GM23338 (cell line): ENCODE measurements at regions not wholly inside any gene's neighbourhood (a gene's known extent, or its start where the extent isn't known, plus 50 kb on each side); places are given as distances from the start of the nearest gene placed in this dataset.

Experiments used
- ATAC-seq: fragments of 200-7000 bp; cut with Tn5 transposase; 3 replicates; pipeline ENCODE4 v1.9.1; 2020
- DNase-seq: peaks from one replicate; pipeline ENCODE4 v3.0.0-alpha.2; 2015; ENCODE audit warnings: low spot score
- H2AFZ ChIP-seq: fragments of 200-600 bp; sonication (generic); 2 replicates; pipeline ENCODE4 v1.8.0; 2016; ENCODE audit warnings: antibody characterized with exemption, mild to moderate bottlenecking, moderate library complexity
- H3F3A ChIP-seq: fragments of 200-600 bp; sonication (generic); replicated peaks from 2 replicates; pipeline ENCODE4 v1.8.0; 2017; ENCODE audit warnings: antibody characterized with exemption, mixed run types, low read depth
- H3K27ac ChIP-seq: fragments of 200-600 bp; sonication (generic); 2 replicates; pipeline ENCODE4 v1.6.1; 2016; ENCODE audit warnings: low read depth
- H3K27me3 ChIP-seq: fragments of 200-600 bp; sonication (generic); 2 replicates; pipeline ENCODE4 v1.8.0; 2016; ENCODE audit warnings: mild to moderate bottlenecking, mixed run types, moderate library complexity; ENCODE audit not compliant: insufficient read depth
- H3K36me3 ChIP-seq: fragments of 200-600 bp; sonication (generic); 2 replicates; pipeline ENCODE4 v1.8.0; 2016; ENCODE audit warnings: mild to moderate bottlenecking; ENCODE audit not compliant: insufficient read depth
- H3K4me1 ChIP-seq: fragments of 200-600 bp; sonication (generic); 2 replicates; pipeline ENCODE4 v1.8.0; 2016; ENCODE audit warnings: mild to moderate bottlenecking, moderate library complexity; ENCODE audit not compliant: insufficient read depth
- H3K4me2 ChIP-seq: fragments of 200-600 bp; sonication (generic); 2 replicates; pipeline ENCODE4 v1.7.1; 2017; ENCODE audit warnings: mixed run types
- H3K4me3 ChIP-seq: fragments of 200-600 bp; sonication (generic); 2 replicates; pipeline ENCODE4 v1.6.1; 2016; ENCODE audit warnings: mixed run types
- H3K79me2 ChIP-seq: fragments of 200-600 bp; sonication (generic); replicated peaks from 2 replicates; pipeline ENCODE4 v1.8.0; 2017; ENCODE audit warnings: mild to moderate bottlenecking; ENCODE audit not compliant: insufficient read depth
- H3K9me2 ChIP-seq: fragments of 200-600 bp; sonication (generic); 2 replicates; pipeline ENCODE4 v1.8.0; 2017; ENCODE audit not compliant: insufficient read depth
- H4K20me1 ChIP-seq: fragments of 200-600 bp; sonication (generic); replicated peaks from 2 replicates; pipeline ENCODE4 v1.8.0; 2017; ENCODE audit warnings: mild to moderate bottlenecking; ENCODE audit not compliant: insufficient read depth
- H3K27ac Mint-ChIP-seq: 2 replicates; pipeline ENCODE4 v1.8.0; 2020; ENCODE audit warnings: inconsistent platforms, mild to moderate bottlenecking, moderate library complexity, mixed read lengths
- H3K27me3 Mint-ChIP-seq: 3 replicates; pipeline ENCODE4 v1.8.0; 2022; ENCODE audit warnings: low read depth, mild to moderate bottlenecking, moderate library complexity, mixed read lengths, inconsistent platforms; ENCODE audit not compliant: insufficient read depth, poor library complexity
- H3K36me3 Mint-ChIP-seq: 3 replicates; pipeline ENCODE4 v1.8.0; 2021; ENCODE audit warnings: low read depth, mild to moderate bottlenecking, inconsistent platforms, moderate library complexity, mixed read lengths
- H3K4me1 Mint-ChIP-seq: 3 replicates; pipeline ENCODE4 v1.8.0; 2020; ENCODE audit warnings: mild to moderate bottlenecking, inconsistent platforms, mixed read lengths
- H3K4me3 Mint-ChIP-seq: 3 replicates; pipeline ENCODE4 v1.8.0; 2021; ENCODE audit warnings: moderate library complexity, mild to moderate bottlenecking, inconsistent platforms, mixed read lengths
- H3K9me3 Mint-ChIP-seq: 3 replicates; pipeline ENCODE4 v1.8.0; 2020; ENCODE audit warnings: moderate library complexity, mild to moderate bottlenecking, inconsistent platforms, mixed read lengths
- CREB1 ChIP-seq: fragments of 250-450 bp; sonication (Bioruptor Pico); IDR thresholded peaks from 2 replicates; pipeline ENCODE4 v1.5.0; 2020; ENCODE audit warnings: low read depth, mild to moderate bottlenecking, moderate library complexity
- CTCF ChIP-seq, 2 experiments: fragments of 200-600 bp in 1 of 2; sonication (generic) in 1 of 2; conservative IDR thresholded peaks; 2 replicates each; pipeline versions ENCODE4 v1.5.1 to v1.6.1; 2016 to 2017; ENCODE audit warnings: antibody characterized with exemption in 2 of 2, low read depth in 2 of 2, mild to moderate bottlenecking in 2 of 2, moderate library complexity in 1 of 2
- EZH2 ChIP-seq: fragments of 200-600 bp; sonication (generic); IDR thresholded peaks from one replicate; pipeline ENCODE4 v1.8.0; 2017; ENCODE audit warnings: antibody characterized with exemption, mild to moderate bottlenecking, low read depth; ENCODE audit not compliant: unreplicated experiment
- EZH2phosphoT487 ChIP-seq: fragments of 200-600 bp; sonication (generic); IDR thresholded peaks from one replicate; pipeline ENCODE4 v1.8.1; 2018; ENCODE audit warnings: antibody characterized with exemption; ENCODE audit not compliant: unreplicated experiment
- JUNB ChIP-seq: IDR thresholded peaks from one replicate; pipeline ENCODE4 v1.6.1; 2016; ENCODE audit warnings: antibody characterized with exemption; ENCODE audit not compliant: unreplicated experiment
- POLR2AphosphoS5 ChIP-seq: IDR thresholded peaks from 2 replicates; pipeline ENCODE4 v1.6.1; 2016; ENCODE audit warnings: antibody characterized with exemption, low read depth
- REST ChIP-seq: IDR thresholded peaks from one replicate; pipeline ENCODE4 v1.6.1; 2018; ENCODE audit warnings: antibody characterized with exemption; ENCODE audit not compliant: unreplicated experiment
- STAT1 ChIP-seq: IDR thresholded peaks from one replicate; pipeline ENCODE4 v1.6.1; 2016; ENCODE audit warnings: antibody characterized with exemption; ENCODE audit not compliant: unreplicated experiment
- ZNF114 ChIP-seq: fragments of 250-450 bp; sonication (Bioruptor Pico); IDR thresholded peaks from 2 replicates; pipeline ENCODE4 v1.5.0; 2020; ENCODE audit warnings: mild to moderate bottlenecking, moderate library complexity
- ZNF331 ChIP-seq: fragments of 250-450 bp; sonication (Bioruptor Pico); IDR thresholded peaks from 2 replicates; pipeline ENCODE4 v1.5.0; 2020; ENCODE audit warnings: low read depth, mild to moderate bottlenecking, moderate library complexity

GRCh38 chr3:98962951-98963350, 61.5 kb upstream of the DCBLD2 start (continued):
- TF ChIP-seq CTCF (conservative IDR thresholded peaks at IDR 0.05; ENCODE audit: low read depth in 2 of 2) (no peak), EZH2phosphoT487 (no peak), POLR2AphosphoS5 (no peak), ZNF114 (no peak), EZH2 (no peak), REST (no peak), JUNB (no peak)

GRCh38 chr3:98962189-98962930, 60.9 kb upstream of the DCBLD2 start:
- Histone ChIP-seq H3K9me2 (no peaks in the 10 kb centered on the region), H3K36me3 (no peaks in the 10 kb centered on the region), H3K4me1 (no peaks in the 10 kb centered on the region), H3K4me2 (no peak overlapping the region), H3K27me3 (no peaks in the 10 kb centered on the region), H3K27ac (no peak overlapping the region), H3K4me3 (no peak overlapping the region), H2AFZ (no peak overlapping the region), H3K79me2 (no peaks in the 10 kb centered on the region), H3F3A (no peaks in the 10 kb centered on the region), H4K20me1 (no peaks in the 10 kb centered on the region)
- no peak for TF ChIP-seq CREB1
- no peak for TF ChIP-seq POLR2AphosphoS5
- TF ChIP-seq ZNF331 (CRISPR knock-in tag) = no peak
- no peak for TF ChIP-seq STAT1
- DNase-seq = no peak
- Mint-ChIP-seq H3K27me3 (no peaks in the 10 kb centered on the region), H3K27ac (no peak overlapping the region), H3K4me3 (no peak overlapping the region), H3K36me3 (no peaks in the 10 kb centered on the region), H3K4me1 (no peaks in the 10 kb centered on the region), H3K9me3 (no peaks in the 10 kb centered on the region)
- ATAC-seq = no peak
